WERI-Rb-1 (cell line): ENCODE measurements at regions not wholly inside any gene's neighbourhood (a gene's known extent, or its start where the extent isn't known, plus 50 kb on each side); places are given as distances from the start of the nearest gene placed in this dataset.

Experiments
- DNase-seq: peaks from one replicate; pipeline ENCODE4 v3.0.0-alpha.2; 2020
- H3K27ac ChIP-seq: fragments of 250-450 bp; sonication (Bioruptor Pico); 2 replicates; pipeline ENCODE4 v1.5.1; 2020; ENCODE audit warnings: mild to moderate bottlenecking, moderate library complexity
- H3K27me3 ChIP-seq: fragments of 250-450 bp; sonication (Bioruptor Pico); 2 replicates; pipeline ENCODE4 v1.5.1; 2021; ENCODE audit warnings: mild to moderate bottlenecking, low read depth, moderate library complexity; ENCODE audit not compliant: insufficient read depth, severe bottlenecking
- H3K36me3 ChIP-seq: fragments of 250-450 bp; sonication (Bioruptor Pico); 2 replicates; pipeline ENCODE4 v1.5.1; 2020; ENCODE audit warnings: mild to moderate bottlenecking, moderate library complexity
- H3K4me3 ChIP-seq: 2 replicates; pipeline ENCODE4 v1.5.1; 2011; ENCODE audit warnings: low read depth, mild to moderate bottlenecking, control low read depth, low read length
- H3K9me3 ChIP-seq: fragments of 250-450 bp; sonication (Bioruptor Pico); 2 replicates; pipeline ENCODE4 v1.5.1; 2021; ENCODE audit warnings: mild to moderate bottlenecking, moderate library complexity; ENCODE audit not compliant: severe bottlenecking
- TF ChIP-seq, protein P1 (sequence below): IDR thresholded peaks from 2 replicates; pipeline ENCODE4 v1.5.1; 2011; ENCODE audit warnings: low read depth, mild to moderate bottlenecking, control low read depth, inconsistent platforms, low read length

- Histone ChIP-seq H3K27ac (no peak overlapping the region), H3K27me3 (no peaks in the 10 kb centered on the region), H3K9me3 (no peaks in the 10 kb centered on the region), H3K4me3 (no peak overlapping the region), H3K36me3 (no peaks in the 10 kb centered on the region)
- TF ChIP-seq, protein P1, sequence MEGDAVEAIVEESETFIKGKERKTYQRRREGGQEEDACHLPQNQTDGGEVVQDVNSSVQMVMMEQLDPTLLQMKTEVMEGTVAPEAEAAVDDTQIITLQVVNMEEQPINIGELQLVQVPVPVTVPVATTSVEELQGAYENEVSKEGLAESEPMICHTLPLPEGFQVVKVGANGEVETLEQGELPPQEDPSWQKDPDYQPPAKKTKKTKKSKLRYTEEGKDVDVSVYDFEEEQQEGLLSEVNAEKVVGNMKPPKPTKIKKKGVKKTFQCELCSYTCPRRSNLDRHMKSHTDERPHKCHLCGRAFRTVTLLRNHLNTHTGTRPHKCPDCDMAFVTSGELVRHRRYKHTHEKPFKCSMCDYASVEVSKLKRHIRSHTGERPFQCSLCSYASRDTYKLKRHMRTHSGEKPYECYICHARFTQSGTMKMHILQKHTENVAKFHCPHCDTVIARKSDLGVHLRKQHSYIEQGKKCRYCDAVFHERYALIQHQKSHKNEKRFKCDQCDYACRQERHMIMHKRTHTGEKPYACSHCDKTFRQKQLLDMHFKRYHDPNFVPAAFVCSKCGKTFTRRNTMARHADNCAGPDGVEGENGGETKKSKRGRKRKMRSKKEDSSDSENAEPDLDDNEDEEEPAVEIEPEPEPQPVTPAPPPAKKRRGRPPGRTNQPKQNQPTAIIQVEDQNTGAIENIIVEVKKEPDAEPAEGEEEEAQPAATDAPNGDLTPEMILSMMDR, result no peak
- DNase-seq, result no peak
Observed at GRCh38 chr18:68478246-68478645, 236.7 kb downstream of the TMX3 start.

- H3K27me3 ChIP-seq, result no peaks in the 10 kb centered on the region
- H3K27ac ChIP-seq, result no peak overlapping the region
- TF ChIP-seq, protein P1, result no peak
- no peak for DNase-seq
- no peaks in the 10 kb centered on the region for H3K9me3 ChIP-seq
- H3K36me3 ChIP-seq, result no peaks in the 10 kb centered on the region
- H3K4me3 ChIP-seq, result no peak overlapping the region
Observed at GRCh38 chr18:68475883-68476282, 239.0 kb downstream of the TMX3 start.

DNA sequence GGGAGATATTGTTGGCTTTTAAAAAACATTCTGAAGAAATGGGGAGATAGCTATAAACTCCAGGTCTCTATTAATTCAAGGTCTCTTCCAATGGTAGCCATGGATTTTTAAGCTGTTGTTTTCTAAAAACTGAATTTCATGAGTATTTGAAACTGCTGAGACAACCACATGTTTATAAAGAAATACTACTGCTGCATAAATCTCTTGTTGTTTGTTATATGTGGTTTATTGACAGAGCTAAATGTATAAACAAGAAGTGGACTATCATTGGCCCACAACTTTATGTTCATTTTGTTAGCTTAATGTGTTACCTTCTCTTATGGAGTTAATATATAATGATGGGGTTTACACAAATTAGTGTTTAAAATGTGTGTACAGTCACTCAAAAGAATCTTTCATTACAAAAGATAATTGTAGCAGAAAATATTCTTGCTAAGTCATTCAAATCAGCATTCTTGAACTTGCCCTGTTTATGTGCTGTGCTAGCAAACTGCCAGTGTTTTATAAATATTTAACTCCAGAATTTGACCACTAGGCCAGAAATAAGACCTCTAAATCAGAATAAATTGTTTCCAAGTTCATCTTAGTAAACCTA is 242.1 kb downstream of the TMX3 start:
- Histone ChIP-seq H3K4me3 (no peak overlapping the region), H3K27ac (no peak overlapping the region), H3K27me3 (no peaks in the 10 kb centered on the region), H3K36me3 (no peaks in the 10 kb centered on the region), H3K9me3 (no peaks in the 10 kb centered on the region)
- TF ChIP-seq, protein P1, result no peak
- DNase-seq, result no peak

GRCh38 chr18:68469049-68469625 is 245.8 kb downstream of the TMX3 start:
- Histone ChIP-seq H3K36me3 (no peaks in the 10 kb centered on the region), H3K27me3 (no peaks in the 10 kb centered on the region), H3K9me3 (no peaks in the 10 kb centered on the region), H3K4me3 (no peak overlapping the region), H3K27ac (no peak overlapping the region)
- TF ChIP-seq, protein P1, result no peak
- DNase-seq, result no peak

GRCh38 chr18:68467957-68468356 is 247.0 kb downstream of the TMX3 start:
- DNase-seq, result no peak
- Histone ChIP-seq H3K27ac (no peak overlapping the region), H3K4me3 (no peak overlapping the region), H3K9me3 (no peaks in the 10 kb centered on the region), H3K27me3 (no peaks in the 10 kb centered on the region), H3K36me3 (no peaks in the 10 kb centered on the region)
- TF ChIP-seq, protein P1, result no peak

DNA sequence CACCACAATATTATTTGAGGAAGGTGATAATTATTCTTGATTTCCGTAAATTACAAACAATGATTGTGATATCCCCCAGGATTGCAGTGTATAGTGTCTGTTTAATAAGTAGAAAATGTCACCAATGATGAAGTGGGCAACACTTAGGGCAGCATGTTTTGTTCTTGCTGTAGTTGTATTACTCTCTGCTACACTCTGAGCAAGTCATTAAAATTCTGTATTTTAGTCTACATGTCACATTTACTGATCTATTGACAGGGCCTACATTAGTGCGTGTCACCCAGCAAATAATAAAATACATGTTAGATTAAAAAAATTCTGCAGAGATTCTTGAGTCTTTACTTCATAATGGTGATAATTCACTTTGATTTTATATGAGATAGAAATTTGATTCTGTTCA is 247.6 kb downstream of the TMX3 start:
- Histone ChIP-seq H3K27me3 (no peaks in the 10 kb centered on the region), H3K27ac (no peak overlapping the region), H3K36me3 (no peaks in the 10 kb centered on the region), H3K4me3 (no peak overlapping the region), H3K9me3 (no peaks in the 10 kb centered on the region)
- TF ChIP-seq, protein P1, result no peak
- no peak for DNase-seq
